GM12878 (cell line): ENCODE measurements at regions not wholly inside any gene's neighbourhood (a gene's known extent, or its start where the extent isn't known, plus 50 kb on each side); places are given as distances from the start of the nearest gene placed in this dataset.

Source experiments
- ATAC-seq: fragments of 200-7000 bp; cut with Tn5 transposase; 3 replicates; pipeline ENCODE4 v1.9.1; 2020; ENCODE audit warnings: mild to moderate bottlenecking, moderate library complexity
- BruUV-seq: library from RNA; stranded (reverse); fragments of 400-500 nt; replicated peaks from 2 replicates; lab custom pipeline; 2021; lab: Mats Ljungman, UMichigan
- CTCF ChIA-PET: fragments of 300-600 bp; sonication (Branson Sonifier 250); formaldehyde crosslinking; extraction: SDS; loops from one replicate; lab custom pipeline; 2021; ENCODE audit warnings: inconsistent platforms; lab: Yijun Ruan, JAX
- POLR2A ChIA-PET: fragments of 350-600 bp; formaldehyde crosslinking; extraction: SDS; loops from one replicate; lab custom pipeline; 2021; ENCODE audit warnings: inconsistent platforms; lab: Charles Lee
- RAD21 ChIA-PET: fragments of 300-600 bp; sonication (Branson Sonifier 250); formaldehyde crosslinking; loops from one replicate; lab custom pipeline; 2023; ENCODE audit warnings: antibody characterized with exemption; ENCODE audit not compliant: unreplicated experiment; lab: Charles Lee
- SMC1A ChIA-PET: fragments of 300-600 bp; sonication (Branson Sonifier 250); formaldehyde crosslinking; loops from one replicate; lab custom pipeline; 2023; ENCODE audit not compliant: unreplicated experiment, uncharacterized antibody; lab: Charles Lee
- DNase-seq: peaks from one replicate; pipeline ENCODE4 v3.0.0-alpha.2; 2011; ENCODE audit warnings: low read depth, low spot score
- FAIRE-seq: peaks from 3 replicates; lab custom pipeline; 2011; peaks lifted over from hg19 to GRCh38; lab: Jason Lieb, UNC
- H2AFZ ChIP-seq: 2 replicates; pipeline ENCODE4 v1.6.0; 2011; ENCODE audit warnings: low read depth, low read length, control low read depth; ENCODE audit not compliant: control insufficient read depth
- H3K27ac ChIP-seq: 2 replicates; pipeline ENCODE4 v1.5.1; 2011; ENCODE audit warnings: control low read depth; ENCODE audit not compliant: control insufficient read depth, insufficient read depth
- H3K27me3 ChIP-seq, 2 experiments: replicated peaks in 1 of 2; 2 replicates each; pipeline versions ENCODE4 v1.6.0 to v1.6.1; 2011; ENCODE audit warnings: low read length in 1 of 2; ENCODE audit not compliant: control insufficient read depth in 2 of 2, insufficient read depth in 2 of 2
- H3K36me3 ChIP-seq, 2 experiments: 2 replicates each; pipeline ENCODE4 v1.5.1; 2011; ENCODE audit warnings: low read length in 1 of 2; ENCODE audit not compliant: control insufficient read depth in 2 of 2, insufficient read depth in 2 of 2
- H3K4me1 ChIP-seq: 2 replicates; pipeline ENCODE4 v1.6.1; 2011; ENCODE audit warnings: mild to moderate bottlenecking, low read length, moderate library complexity, mixed read lengths; ENCODE audit not compliant: control insufficient read depth, insufficient read depth
- H3K4me2 ChIP-seq: 2 replicates; pipeline ENCODE4 v1.6.0; 2011; ENCODE audit warnings: control low read depth; ENCODE audit not compliant: control insufficient read depth, insufficient read depth
- H3K4me3 ChIP-seq: fragments of 200-600 bp; sonication (generic); 2 replicates; pipeline ENCODE4 v1.5.1; 2016
- H3K79me2 ChIP-seq: 2 replicates; pipeline ENCODE4 v1.6.0; 2011; ENCODE audit warnings: low read length; ENCODE audit not compliant: control insufficient read depth, insufficient read depth
- H3K9ac ChIP-seq: 2 replicates; pipeline ENCODE4 v1.8.0; 2011; ENCODE audit warnings: low read length, control low read depth, mixed read lengths; ENCODE audit not compliant: control insufficient read depth, insufficient read depth
- H3K9me3 ChIP-seq: replicated peaks from 3 replicates; pipeline ENCODE4 v1.5.1; 2011; ENCODE audit warnings: mild to moderate bottlenecking, low read length; ENCODE audit not compliant: control insufficient read depth, insufficient read depth
- H4K20me1 ChIP-seq: 2 replicates; pipeline ENCODE4 v1.6.0; 2011; ENCODE audit not compliant: control insufficient read depth, insufficient read depth
- BHLHE40 ChIP-seq, 2 experiments: fragments of 450-650 bp in 1 of 2; IDR thresholded peaks; 2 replicates each; pipeline ENCODE4 v1.6.1; 2011 to 2017; ENCODE audit warnings: low read depth in 2 of 2, borderline replicate concordance in 1 of 2, improper control_type of control experiment in 1 of 2, low read length in 1 of 2, mild to moderate bottlenecking in 1 of 2
- CHD1 ChIP-seq: IDR thresholded peaks from 2 replicates; pipeline ENCODE4 v1.6.1; 2012; ENCODE audit warnings: low read depth, low read length, improper control_type of control experiment
- GATAD2B ChIP-seq: fragments of 450-650 bp; conservative IDR thresholded peaks from 2 replicates; pipeline ENCODE4 v1.6.1; 2017; ENCODE audit warnings: low read depth, mild to moderate bottlenecking, moderate library complexity
- IKZF2 ChIP-seq, 2 experiments: fragments of 450-650 bp; IDR thresholded peaks; 2 replicates each; pipeline ENCODE4 v1.6.1; 2017; ENCODE audit warnings: mild to moderate bottlenecking in 2 of 2, moderate library complexity in 2 of 2
- SIX5 ChIP-seq: IDR thresholded peaks from 2 replicates; pipeline ENCODE4 v1.6.1; 2011; ENCODE audit warnings: mild to moderate bottlenecking, low read depth, low read length, moderate library complexity; ENCODE audit not compliant: severe bottlenecking
- WGBS: methylation state at CpG from one replicate; pipeline ENCODE4 v1.1.6; 2016; ENCODE audit warnings: low lambda C conversion rate; ENCODE audit not compliant: insufficient replicate concordance, insufficient coverage; ENCODE audit errors: missing lambda C conversion rate; 5-methylcytosine and 5-hydroxymethylcytosine counted together
- in situ Hi-C: fragments of 300-500 bp; cut with MboI; formaldehyde crosslinking; loops from 9 replicates; pipeline ENCODE4 v1.14.3; 2018; ENCODE audit warnings: mixed read lengths
- intact Hi-C: fragments of 100-400 bp; cut with micrococcal nuclease; formaldehyde crosslinking; loops from one replicate; pipeline ENCODE4 v1.14.2; 2022; ENCODE audit not compliant: unreplicated experiment
- TF ChIP-seq, protein P1 (sequence below): fragments of 450-650 bp; IDR thresholded peaks from 2 replicates; pipeline ENCODE4 v1.6.1; 2017; ENCODE audit warnings: borderline replicate concordance
- TF ChIP-seq, protein P2 (sequence below): IDR thresholded peaks from 2 replicates; pipeline ENCODE4 v1.6.1; 2012; ENCODE audit warnings: low read depth, low read length, improper control_type of control experiment

GRCh38 chr4:165604181-165604580 lies 225.4 kb downstream of the CPE start:
- in situ Hi-C loops: no loop called here
- no peak for TF ChIP-seq GATAD2B
- TF ChIP-seq SIX5: no peak
- no peak for TF ChIP-seq IKZF2 (IDR thresholded peaks at IDR 0.05)
- no peak for TF ChIP-seq CHD1
- TF ChIP-seq, protein P1, sequence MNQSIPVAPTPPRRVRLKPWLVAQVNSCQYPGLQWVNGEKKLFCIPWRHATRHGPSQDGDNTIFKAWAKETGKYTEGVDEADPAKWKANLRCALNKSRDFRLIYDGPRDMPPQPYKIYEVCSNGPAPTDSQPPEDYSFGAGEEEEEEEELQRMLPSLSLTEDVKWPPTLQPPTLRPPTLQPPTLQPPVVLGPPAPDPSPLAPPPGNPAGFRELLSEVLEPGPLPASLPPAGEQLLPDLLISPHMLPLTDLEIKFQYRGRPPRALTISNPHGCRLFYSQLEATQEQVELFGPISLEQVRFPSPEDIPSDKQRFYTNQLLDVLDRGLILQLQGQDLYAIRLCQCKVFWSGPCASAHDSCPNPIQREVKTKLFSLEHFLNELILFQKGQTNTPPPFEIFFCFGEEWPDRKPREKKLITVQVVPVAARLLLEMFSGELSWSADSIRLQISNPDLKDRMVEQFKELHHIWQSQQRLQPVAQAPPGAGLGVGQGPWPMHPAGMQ: no peak
- TF ChIP-seq BHLHE40 (IDR thresholded peaks at IDR 0.05; ENCODE audit: borderline replicate concordance in 1 of 2, low read depth in 2 of 2, low read length in 1 of 2): no peak
- TF ChIP-seq, protein P2, sequence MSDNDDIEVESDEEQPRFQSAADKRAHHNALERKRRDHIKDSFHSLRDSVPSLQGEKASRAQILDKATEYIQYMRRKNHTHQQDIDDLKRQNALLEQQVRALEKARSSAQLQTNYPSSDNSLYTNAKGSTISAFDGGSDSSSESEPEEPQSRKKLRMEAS: no peak
- DNase-seq (no peak), FAIRE-seq (no peak), ATAC-seq (no peak)
- 0% methylated on average over 2 of the region's 2 CpGs for WGBS
- Histone ChIP-seq H3K9ac (no peak overlapping the region), H3K4me1 (no peaks in the 10 kb centered on the region), H3K79me2 (no peaks in the 10 kb centered on the region), H3K9me3 (no peaks in the 10 kb centered on the region), H4K20me1 (no peaks in the 10 kb centered on the region), H3K4me2 (no peak overlapping the region), H3K4me3 (no peak overlapping the region), H3K27ac (no peak overlapping the region), H3K36me3 (no peaks in the 10 kb centered on the region), H2AFZ (no peak overlapping the region), H3K27me3 (no peaks in the 10 kb centered on the region)
- BruUV-seq: no TSS peak
- ChIA-PET CTCF (no interaction called here), POLR2A (no interaction called here), RAD21 (no interaction called here), SMC1A (no interaction called here)
- intact Hi-C loops: no loop called here
